DMS153 (cell line): ENCODE measurements at regions not wholly inside any gene's neighbourhood (a gene's known extent, or its start where the extent isn't known, plus 50 kb on each side); places are given as distances from the start of the nearest gene placed in this dataset.
"Not testable (repeated sequence)": the region's sequence is repeated elsewhere in the genome, so short reads cannot be mapped to it uniquely, and the experiment has no call there.

Source experiments
- DNase-seq: peaks from one replicate; lab custom pipeline; 2025; lab: John Stamatoyannopoulos, UW

GRCh38 chr4:116018831-116019230, 905.4 kb upstream of the NDST4 start:
- DNase-seq, result no peak

DNA sequence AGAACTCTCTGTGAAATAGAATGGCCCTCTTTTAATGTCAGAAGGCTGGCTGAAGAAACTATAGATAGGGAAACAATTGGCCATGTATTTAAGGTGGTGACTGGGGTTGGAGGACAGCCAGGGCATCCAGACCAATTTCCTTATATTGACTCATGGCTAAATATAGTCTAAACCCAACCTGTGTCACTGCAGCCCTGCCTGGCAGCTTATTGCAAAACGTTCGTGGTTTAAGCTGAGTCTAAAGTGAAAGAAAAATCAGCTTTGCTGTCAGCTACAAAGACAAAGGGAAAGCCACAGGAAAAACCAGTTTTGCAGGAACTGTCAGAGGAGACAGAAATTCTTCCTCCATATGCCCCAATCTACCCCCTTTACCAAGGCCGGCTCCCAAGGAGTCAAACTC, 902.8 kb upstream of the NDST4 start:
- no peak for DNase-seq

DNA sequence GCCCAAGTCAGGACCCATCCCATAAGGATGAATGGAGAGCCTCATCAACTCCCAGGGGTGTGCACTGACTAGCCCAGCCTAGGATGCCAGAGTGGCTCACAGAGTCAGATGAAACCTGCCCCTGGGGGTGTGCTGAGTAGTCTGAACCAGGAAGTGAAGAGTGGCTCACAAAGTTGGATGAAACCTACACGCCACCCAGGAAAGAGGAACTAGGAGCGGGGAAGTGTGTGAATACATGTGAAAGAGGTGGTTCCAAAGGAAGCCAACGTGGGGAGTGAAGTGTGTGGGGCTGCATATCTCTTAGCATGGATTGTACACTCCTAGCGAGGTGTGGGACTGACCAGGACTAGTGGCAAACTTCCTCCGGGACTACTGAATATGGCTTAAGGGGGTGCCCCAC, 902.1 kb upstream of the NDST4 start:
- DNase-seq, result no peak

DNA sequence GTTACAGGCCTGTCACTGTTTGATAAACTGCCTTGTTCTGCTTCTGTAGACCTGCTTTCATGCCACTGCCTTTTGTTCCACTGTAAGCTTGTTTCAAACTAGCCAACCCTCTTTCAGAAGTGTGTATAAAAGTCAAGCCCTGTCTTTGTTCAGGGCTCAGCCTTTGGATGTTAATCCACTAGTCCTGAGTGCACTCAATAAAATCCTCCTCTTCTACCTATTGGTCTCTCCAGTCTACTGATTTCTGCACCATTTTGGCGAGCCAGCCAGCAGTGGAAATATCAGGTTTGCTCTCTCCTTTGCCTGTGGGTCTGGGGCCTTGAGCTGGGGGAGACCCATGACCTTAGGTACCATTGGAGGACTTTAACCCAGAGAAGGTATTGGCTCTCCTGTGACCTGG, 901.6 kb upstream of the NDST4 start:
- no peak for DNase-seq

DNA sequence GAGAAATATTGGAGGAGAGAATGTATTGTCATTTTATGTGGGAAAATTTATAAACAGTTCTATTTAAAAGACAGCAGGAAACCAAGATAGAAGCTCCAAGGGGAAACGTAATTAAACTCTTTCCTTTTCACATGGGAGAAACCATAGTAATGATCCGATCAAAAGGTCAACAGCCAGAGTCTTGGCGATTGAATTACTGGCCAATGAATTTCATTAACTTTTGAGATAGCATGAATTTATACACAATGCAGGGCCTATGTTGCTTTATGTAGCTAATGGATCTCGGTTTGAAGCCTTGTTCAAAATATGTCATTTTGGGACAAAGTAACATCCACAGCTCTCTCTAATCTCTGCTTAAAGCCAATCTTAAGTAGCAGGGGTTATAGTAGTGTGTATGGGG, 897.5 kb upstream of the NDST4 start:
- no peak for DNase-seq

DNA sequence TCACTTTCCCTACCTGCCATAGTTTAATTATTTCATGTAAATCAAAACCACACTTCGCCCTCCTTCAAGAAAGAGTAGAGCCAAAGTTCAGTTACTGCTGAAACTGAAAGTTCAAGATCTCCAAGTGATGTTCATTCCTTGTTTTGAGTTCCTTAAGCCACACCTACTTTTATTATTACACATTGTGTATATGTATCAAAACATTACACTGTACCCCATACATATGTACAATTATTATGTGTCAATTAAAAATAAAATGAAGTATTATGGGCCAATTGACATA, 892.3 kb upstream of the NDST4 start:
- no peak for DNase-seq

DNA sequence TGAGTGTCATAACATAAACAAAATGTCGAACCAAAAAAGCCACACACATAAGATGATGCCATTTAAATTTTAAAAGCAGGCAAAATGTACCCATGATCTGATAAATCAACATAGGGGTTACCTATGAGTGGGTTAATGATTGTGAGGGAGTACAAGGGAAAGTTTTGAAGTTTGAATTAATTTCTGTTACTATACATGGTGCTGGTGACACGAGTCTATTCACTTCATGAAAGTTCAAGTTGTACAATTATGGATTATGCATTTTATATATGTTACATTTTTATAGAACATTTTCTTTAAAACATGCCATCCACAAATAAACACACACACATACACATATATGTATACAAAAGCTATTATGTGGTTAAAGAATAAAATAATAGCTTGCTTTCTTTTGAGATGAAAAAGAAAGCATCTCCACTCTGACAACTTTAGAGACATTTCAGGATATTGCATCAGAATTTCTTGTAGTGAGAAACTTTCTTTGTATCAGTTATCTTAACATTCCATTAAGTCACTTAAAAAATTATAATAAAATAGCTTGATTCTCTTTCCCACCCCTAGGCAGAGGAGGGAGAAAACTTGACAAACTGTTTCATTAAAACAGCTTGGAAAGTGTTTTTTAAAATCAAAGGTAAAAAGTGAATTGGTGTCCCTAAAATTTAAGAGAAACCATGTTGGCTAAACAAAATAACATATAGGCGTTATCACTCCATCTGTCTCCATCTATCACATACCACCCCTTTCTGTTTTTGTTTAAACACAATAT, 891.8 kb upstream of the NDST4 start:
- no peak for DNase-seq

- no peak for DNase-seq
Measured at GRCh38 chr4:116001291-116001690, 887.9 kb upstream of the NDST4 start.

GRCh38 chr4:115986573-115986972, 873.2 kb upstream of the NDST4 start:
- DNase-seq, result no peak

- not testable (repeated sequence) for DNase-seq
Measured at GRCh38 chr4:115975421-115976001, 862.1 kb upstream of the NDST4 start.

- DNase-seq, result no peak
Measured at GRCh38 chr4:115973768-115974167, 860.3 kb upstream of the NDST4 start.

DNA sequence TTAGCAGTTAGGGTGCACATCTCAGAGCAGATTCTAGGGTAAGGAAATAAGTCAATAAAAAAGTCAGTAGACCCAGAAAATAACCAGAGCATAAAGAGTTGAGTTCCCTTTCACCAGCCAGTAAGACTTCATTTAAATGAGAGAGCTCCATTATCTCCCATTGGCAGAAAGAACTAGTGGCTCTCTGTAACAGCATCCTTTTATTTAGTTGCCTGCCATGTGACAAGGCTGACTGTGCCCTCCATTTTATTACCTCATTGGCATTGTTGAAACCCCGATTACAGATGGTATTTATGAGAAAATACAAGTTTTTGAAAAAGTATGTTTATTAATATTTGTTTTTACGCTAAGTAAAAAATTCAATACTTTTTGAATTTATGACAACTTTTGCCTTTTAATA, 859.5 kb upstream of the NDST4 start:
- no peak for DNase-seq

- DNase-seq, result no peak
Measured at GRCh38 chr4:115970859-115971258, 857.4 kb upstream of the NDST4 start.

GRCh38 chr4:115969756-115970155, 856.3 kb upstream of the NDST4 start:
- no peak for DNase-seq

DNA sequence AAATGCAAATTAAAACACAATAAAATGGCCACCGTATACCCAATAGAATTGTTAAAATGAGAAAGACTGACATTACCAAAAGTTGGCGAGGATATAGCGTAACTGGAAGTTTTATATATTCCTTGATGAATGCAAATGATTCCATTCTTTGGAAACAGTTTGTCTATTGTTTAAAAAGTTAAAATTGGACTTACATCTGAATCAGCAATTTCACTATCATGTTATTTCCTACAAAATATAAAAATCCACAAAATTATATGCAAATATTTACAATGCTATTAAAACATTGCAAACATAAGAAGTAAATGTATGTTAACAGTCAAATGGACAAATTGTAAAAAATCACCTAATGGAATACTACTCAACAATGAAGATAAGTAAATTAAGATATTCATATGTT, 852.2 kb upstream of the NDST4 start:
- no peak for DNase-seq

DNA sequence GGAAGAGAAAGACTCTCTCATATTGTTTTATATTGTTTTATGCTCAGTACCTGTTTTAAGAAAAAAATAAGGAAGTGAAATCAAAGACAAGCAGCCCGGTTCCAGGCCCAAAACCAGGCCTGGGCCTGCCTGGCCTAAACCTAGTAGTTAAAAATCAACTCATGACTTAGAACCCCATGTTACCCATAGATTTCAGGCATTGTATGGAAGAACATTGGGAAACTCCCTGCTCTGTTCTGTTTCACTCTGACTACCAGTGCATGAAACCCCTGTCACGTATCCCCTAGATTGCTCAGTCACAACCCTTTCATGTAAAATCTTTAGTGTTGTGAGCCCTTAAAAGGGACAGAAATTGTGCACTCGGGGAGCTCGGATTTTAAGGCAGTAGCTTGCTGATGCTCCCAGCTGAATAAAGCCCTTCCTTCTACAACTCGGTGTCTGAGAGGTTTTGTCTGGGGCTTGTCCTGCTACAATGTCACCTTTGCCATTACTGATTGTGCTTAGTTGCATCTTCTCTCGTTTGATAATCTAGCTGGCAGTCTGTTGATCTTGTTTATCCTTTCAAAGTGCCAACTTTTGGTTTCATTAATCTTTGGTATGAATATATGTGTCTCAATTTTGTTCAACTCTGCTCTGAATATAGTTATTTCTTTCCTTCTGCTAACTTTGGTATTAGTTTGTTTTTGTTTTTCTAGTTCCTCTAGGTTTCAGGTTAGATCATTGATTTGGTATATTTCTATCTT, 842.8 kb upstream of the NDST4 start:
- DNase-seq, result not testable (repeated sequence)

DNA sequence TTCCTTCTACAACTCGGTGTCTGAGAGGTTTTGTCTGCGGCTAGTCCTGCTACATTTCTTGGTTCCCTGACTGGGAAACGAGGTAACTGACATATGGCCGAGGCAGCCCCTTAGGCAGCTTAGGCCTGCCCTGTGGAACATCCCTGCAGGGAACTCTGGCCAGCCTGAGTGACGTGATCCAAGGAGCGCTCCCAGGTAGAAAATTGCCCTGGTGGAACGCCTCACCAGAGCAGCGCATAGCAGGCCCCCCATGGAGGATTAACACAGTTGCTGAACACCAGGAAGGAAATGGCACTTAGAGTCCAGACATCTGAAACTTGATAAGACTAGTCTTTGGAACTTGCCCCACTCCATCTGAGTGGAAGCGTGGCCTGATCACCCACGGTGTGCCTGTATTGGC, 837.4 kb upstream of the NDST4 start:
- DNase-seq, result no peak

DNA sequence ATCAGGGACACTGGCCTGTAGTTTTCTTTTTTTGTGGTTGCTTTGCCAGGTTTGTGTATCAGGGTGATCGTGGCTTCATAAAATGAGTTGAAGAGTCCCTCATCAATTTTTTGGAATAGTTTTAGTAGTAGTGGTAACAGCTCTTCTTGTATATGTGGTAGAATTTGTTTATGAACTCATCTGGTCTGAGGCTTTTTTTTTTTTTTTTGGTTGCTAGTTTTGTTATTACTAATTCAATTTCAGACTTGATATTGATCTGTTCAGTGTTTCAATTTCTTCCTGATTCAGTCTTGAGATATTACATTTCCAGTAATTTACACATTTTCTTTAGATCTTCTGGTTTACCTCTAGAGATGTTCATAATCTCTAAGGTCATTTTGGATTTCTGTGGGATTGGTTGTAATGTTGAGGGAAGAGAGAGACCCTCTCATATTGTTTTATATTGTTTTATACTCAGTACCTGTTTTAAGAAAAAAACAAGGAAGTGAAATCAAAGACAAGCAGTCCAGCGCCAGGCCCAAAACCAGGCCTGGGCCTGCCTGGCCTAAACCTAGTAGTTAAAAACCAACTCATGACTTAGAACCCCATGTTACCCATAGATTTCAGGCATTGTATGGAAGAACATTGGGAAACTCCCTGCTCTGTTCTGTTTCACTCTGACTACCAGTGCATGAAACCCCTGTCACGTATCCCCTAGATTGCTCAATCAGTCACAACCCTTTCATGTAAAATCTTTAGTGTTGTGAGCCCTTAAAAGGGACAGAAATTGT, 836.7 kb upstream of the NDST4 start:
- not testable (repeated sequence) for DNase-seq

DNA sequence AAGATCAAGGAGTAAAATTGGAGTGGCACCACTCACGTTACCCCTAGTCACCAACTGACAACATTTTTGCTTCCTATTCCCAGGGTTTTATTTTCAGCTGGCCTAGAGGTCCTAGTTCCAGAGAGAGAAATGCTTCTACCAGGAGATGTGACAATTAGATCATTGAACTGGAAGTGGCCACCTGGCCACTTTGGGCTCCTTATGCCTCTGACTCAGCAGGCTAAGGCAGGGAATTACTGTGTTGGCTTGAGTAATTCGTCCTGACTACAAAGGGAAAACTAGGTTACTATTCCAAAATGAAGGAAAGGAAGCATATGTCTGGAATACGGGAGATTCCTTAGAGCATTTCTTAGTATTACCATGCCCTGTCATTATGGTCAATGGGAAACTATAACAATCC, 831.6 kb upstream of the NDST4 start:
- no peak for DNase-seq

GRCh38 chr4:115944146-115944905, 830.9 kb upstream of the NDST4 start:
- DNase-seq, result no peak

- DNase-seq, result no peak
Measured at GRCh38 chr4:115938764-115939443, 825.5 kb upstream of the NDST4 start.
